ENCODE measurements at regions not wholly inside any gene's neighbourhood (a gene's known extent, or its start where the extent isn't known, plus 50 kb on each side); places are given as distances from the start of the nearest gene placed in this dataset.
"Not testable (repeated sequence)": the region's sequence is repeated elsewhere in the genome, so short reads cannot be mapped to it uniquely, and the experiment has no call there.

DNA sequence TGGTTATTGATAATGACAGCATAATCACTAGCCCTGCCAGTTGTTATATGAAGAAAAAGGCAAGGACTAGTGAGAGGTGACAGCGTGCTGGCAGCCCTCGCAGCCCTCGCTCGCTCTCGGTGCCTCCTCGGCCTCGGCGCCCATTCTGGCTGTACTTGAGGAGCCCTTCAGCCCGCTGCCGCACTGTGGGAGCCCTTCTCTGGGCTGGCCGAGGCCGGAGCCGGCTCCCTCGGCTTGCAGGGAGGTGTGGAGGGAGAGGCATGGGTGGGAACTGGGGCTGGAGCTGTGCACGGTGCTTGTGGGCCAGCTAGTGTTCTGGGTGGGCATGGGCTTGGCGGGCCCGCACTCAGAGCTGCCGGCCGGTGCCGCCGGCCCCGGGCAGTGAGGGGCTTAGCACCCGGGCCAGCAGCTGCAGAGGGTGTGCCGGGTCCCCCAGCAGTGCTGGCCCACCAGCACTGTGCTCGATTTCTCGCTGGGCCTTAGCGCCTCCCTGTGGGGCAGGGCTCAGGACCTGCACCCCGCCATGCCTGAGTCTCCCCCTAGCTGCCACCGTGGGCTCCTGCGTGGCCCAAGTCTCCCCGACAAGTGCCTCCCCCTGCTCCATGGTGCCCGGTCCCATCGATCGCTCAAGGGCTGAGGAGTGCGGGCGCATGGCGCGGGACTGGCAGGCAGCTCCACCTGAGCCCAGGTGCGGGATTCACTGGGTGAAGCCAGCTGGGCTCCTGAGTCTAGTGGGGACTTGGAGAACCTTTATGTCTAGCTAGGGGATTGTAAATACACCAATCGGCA lies 156.2 kb downstream of the MSX2 start:
- intact Hi-C loops (cut with DNase I, micrococcal nuclease): not testable (repeated sequence)

DNA sequence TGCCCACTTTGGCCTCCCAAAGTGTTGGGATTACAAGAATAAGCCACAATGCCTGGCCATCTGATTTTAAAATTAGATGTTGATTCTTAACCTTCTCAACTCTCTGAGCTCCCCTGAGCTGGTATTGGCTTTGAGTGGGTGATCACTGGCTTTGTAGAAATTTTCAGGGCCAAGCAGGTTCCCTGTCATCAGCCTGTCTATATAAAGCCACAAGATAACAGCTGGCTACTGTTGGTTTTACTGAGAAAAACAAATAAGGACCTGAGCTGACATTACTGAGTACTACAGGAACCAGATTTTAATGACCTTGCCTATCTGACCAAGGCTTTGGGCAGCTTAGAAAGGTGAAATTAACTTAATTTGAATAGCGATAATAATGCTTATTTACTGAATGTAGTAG lies 153.6 kb downstream of the MSX2 start:
- CTCF ChIA-PET: no interaction called here

More for the DNA sequence above, 156.2 kb downstream of the MSX2 start:
- H3K4me1 Mint-ChIP-seq; H3K27me3 Mint-ChIP-seq; H3K27ac Mint-ChIP-seq; ATAC-seq; DNase-seq; CTCF ChIA-PET; POLR2A ChIA-PET; H3K9me3 Mint-ChIP-seq (ENCODE audit: low read depth); H3K36me3 Mint-ChIP-seq (ENCODE audit: low read depth); H3K4me3 Mint-ChIP-seq: not testable (repeated sequence)

DNA sequence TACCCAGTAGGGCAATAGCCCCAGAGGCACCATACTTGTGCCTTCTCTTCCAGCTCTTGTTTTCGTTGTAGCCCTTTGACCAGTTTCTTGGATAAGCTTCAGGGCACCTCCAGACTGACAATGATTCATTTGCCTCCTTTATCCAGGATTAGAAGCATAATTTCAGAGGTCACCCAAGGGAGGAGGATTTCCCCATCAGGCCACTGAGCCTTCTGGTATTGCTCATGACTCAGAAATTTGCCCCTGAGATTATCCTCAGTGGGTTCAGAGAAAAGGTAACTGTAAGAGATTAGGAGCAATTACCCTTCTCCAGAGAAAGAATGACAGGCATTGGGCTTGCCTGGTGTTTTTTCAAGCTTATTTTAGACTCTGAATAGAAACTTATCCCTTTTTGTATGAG lies 147.9 kb downstream of the MSX2 start:
- Mint-ChIP-seq H3K9me3 (ENCODE audit: low read depth) (no peaks in the 10 kb centered on the region), H3K36me3 (ENCODE audit: low read depth) (no peaks in the 10 kb centered on the region), H3K4me3 (no peak overlapping the region), H3K27me3 (peaks cover 20% of the 10 kb centered on the region), H3K27ac (no peak overlapping the region), H3K4me1 (no peaks in the 10 kb centered on the region)
- DNase-seq (no peak), ATAC-seq (no peak)
- ChIA-PET CTCF (no interaction called here), POLR2A (no interaction called here)
- intact Hi-C loops (cut with DNase I, micrococcal nuclease): no loop called here

More for the DNA sequence above, 153.6 kb downstream of the MSX2 start:
- Mint-ChIP-seq H3K27me3 (peaks cover 9% of the 10 kb centered on the region), H3K4me3 (no peak overlapping the region), H3K9me3 (ENCODE audit: low read depth) (peaks cover 2% of the 10 kb centered on the region), H3K4me1 (no peaks in the 10 kb centered on the region), H3K36me3 (ENCODE audit: low read depth) (no peaks in the 10 kb centered on the region), H3K27ac (no peak overlapping the region)
- POLR2A ChIA-PET: no interaction called here
- ATAC-seq (no peak), DNase-seq (no peak)
- intact Hi-C loops (cut with DNase I, micrococcal nuclease): no loop called here

DNA sequence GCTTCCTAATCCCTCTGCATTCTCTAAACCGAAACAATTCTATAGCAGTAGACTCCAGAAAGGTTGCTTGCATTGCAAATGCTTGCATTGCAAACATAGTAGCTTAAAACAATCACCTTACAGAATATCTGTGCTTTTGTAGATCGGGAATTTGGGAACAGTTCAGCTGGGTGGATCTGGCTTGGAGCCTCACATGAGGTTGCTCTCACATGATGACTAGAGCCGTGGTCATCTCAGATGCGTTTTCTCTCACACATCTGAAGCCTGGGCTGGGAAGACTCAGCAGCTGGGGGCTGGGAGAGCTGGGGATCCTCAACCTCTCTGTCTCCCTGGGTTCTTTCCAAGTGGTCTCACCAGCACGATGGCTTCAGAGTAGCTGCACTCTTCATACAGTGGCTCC lies 127.8 kb downstream of the MSX2 start:
- H3K9me3 Mint-ChIP-seq (ENCODE audit: low read depth): no peaks in the 10 kb centered on the region
- DNase-seq (no peak), ATAC-seq (no peak)
- no peak overlapping the region for H3K27ac Mint-ChIP-seq
- no peaks in the 10 kb centered on the region for H3K27me3 Mint-ChIP-seq
- ChIA-PET CTCF (interaction anchor here (1.0 kb wide), 1 partner anchor 12 kb away, joined by 7 read pairs; no protein-coding TSS in a partner anchor), POLR2A (no interaction called here)
- intact Hi-C loops (cut with DNase I, micrococcal nuclease): no loop called here
- H3K4me3 Mint-ChIP-seq: no peak overlapping the region
- no peaks in the 10 kb centered on the region for H3K36me3 Mint-ChIP-seq (ENCODE audit: low read depth)
- no peaks in the 10 kb centered on the region for H3K4me1 Mint-ChIP-seq

DNA sequence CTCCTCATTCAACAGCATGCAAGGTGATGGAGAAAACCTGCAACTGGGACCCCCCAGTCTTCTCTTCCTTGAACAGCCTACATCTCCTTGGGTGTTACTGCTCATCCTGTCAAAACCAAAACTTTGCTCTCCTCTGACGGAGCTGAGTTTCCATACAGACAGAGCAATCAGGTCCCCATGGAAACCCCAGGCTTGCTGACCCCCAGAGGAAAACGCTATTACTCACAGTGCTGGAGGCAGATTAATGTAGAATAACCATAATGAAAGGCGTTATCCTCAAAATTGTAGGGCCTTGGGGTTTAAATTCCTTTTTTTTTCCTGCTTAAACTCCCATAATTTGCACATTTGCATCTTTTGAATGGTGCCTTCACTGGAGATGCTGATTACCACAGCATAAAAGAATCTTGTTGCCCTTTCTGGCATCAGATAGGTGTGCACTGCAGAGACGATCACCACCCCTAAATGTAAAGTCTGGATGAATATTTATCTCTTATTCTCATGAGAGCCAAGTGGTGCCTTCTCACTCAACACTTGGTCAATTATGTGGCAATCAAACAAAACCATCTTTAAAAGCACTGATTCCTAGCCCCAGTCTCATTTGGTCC lies 126.3 kb downstream of the MSX2 start:
- intact Hi-C loops (cut with DNase I, micrococcal nuclease): no loop called here
- CTCF ChIA-PET: interaction anchor here (1.4 kb wide), 1 partner anchor 431 kb away, joined by 4 read pairs; no protein-coding TSS in a partner anchor
- Mint-ChIP-seq H3K4me1 (no peaks in the 10 kb centered on the region), H3K4me3 (no peak overlapping the region), H3K27me3 (no peaks in the 10 kb centered on the region), H3K36me3 (ENCODE audit: low read depth) (no peaks in the 10 kb centered on the region), H3K9me3 (ENCODE audit: low read depth) (no peaks in the 10 kb centered on the region), H3K27ac (no peak overlapping the region)
- no peak for DNase-seq
- ATAC-seq: no peak
- POLR2A ChIA-PET: no interaction called here

DNA sequence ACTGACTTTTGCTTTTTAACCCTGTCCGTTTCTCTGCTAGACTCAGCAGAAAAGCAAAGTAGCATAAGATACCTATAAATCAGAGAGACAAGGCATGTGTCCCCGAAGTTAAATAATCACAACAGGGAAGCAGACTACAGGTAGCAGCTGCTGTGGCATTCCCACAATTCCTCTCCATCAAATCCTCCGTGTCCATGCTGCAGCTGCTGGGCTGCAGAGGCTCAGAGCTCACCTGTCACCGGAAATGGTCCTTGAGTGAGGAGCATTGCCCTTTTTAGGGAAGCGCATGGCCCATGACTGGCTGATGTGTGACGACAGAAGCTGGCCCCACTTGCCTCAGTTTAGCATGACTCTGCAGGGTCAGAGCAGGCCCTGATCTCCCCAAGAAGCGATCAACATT lies 125.0 kb downstream of the MSX2 start:
- ChIA-PET POLR2A (no interaction called here), CTCF (interaction anchor here (1.4 kb wide), 1 partner anchor 429 kb away, joined by 4 read pairs; no protein-coding TSS in a partner anchor)
- no peaks in the 10 kb centered on the region for H3K27me3 Mint-ChIP-seq
- ATAC-seq: no peak
- H3K27ac Mint-ChIP-seq: no peak overlapping the region
- H3K4me3 Mint-ChIP-seq: no peak overlapping the region
- no peaks in the 10 kb centered on the region for H3K4me1 Mint-ChIP-seq
- intact Hi-C loops (cut with DNase I, micrococcal nuclease): no loop called here
- no peaks in the 10 kb centered on the region for H3K9me3 Mint-ChIP-seq (ENCODE audit: low read depth)
- H3K36me3 Mint-ChIP-seq (ENCODE audit: low read depth): no peaks in the 10 kb centered on the region
- DNase-seq: no peak

DNA sequence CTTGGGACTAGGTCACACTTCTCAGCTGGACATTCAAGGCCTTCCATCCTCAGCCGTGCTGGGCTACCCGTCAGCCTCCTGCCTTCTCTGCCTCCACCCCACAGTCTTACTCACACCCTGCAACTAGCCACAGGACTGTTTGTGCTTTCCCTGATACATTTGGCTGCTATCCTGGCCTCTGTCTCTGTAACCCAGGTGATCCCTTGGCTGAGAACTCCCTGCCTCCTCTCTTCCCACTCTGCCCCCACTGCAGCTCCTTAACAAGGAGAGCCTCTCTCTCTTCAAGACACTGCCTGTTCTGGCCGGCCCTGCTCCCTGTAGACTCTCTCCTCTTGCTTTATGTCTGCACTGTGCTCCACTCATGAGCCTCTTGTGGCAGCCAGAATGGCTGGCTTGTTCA lies 120.6 kb downstream of the MSX2 start:
- intact Hi-C loops (cut with DNase I, micrococcal nuclease): no loop called here
- CTCF ChIA-PET: no interaction called here
- H3K27me3 Mint-ChIP-seq: peaks cover 2% of the 10 kb centered on the region

DNA sequence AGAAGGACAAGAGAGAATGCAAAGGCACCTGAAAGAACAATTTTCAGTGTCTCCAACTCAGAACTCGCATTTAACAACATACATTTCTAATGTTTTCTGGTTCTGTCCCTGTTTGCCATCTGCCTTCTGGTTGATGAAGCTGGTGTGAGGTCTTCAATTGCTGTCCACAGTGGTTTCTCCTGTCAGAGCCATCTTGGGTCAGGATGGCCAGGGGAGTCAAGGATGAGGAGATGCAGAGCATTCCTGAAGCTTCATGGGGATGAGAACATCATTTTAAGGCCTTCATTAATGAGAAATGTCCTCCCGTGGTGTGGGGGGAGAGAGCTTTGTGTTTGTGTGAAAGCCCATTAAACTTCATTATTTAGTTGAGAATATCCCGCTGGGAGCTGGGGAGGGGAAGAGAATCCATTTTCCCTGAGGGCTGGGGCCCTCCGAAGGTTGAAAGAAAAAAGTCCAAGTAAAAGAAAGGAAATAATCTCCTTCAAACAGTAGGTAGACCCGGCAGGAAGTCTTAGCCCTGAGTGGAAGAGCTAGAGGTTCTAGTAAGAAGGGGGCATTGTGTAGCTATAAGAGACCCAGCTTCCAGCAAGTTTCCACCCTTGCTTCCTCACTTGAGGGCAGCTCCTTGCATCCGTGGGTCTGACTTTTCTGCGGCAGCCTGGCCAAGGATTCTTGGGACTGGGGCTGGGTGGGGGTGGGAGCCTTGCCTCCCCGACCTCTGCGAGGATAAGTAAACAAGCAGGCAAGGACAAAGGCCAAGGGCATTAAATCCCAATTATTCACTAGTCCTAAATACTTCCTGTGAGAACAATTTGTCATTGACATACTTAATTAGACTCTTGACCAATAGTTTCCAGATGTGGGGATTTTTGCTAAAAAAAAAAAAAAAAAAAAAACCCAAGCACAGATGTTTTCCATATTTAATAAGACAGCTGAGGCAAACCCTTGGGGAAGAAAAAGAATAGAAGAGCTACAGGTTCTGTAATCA lies 119.2 kb downstream of the MSX2 start:
- intact Hi-C loops (cut with DNase I, micrococcal nuclease): no loop called here
- Mint-ChIP-seq H3K27ac (no peak overlapping the region), H3K36me3 (ENCODE audit: low read depth) (no peaks in the 10 kb centered on the region), H3K9me3 (ENCODE audit: low read depth) (no peaks in the 10 kb centered on the region), H3K4me3 (no peak overlapping the region), H3K27me3 (peaks cover 2% of the 10 kb centered on the region), H3K4me1 (no peaks in the 10 kb centered on the region)
- no peak for DNase-seq
- ChIA-PET POLR2A (no interaction called here), CTCF (interaction anchor here (0.6 to 1.4 kb wide), 2 partner anchors 18 to 47 kb away, joined by 3 to 4 read pairs; no protein-coding TSS in a partner anchor)
- ATAC-seq: no peak

More for the DNA sequence above, 120.6 kb downstream of the MSX2 start:
- Mint-ChIP-seq H3K4me3 (no peak overlapping the region), H3K4me1 (no peaks in the 10 kb centered on the region), H3K9me3 (ENCODE audit: low read depth) (no peaks in the 10 kb centered on the region), H3K27ac (no peak overlapping the region), H3K36me3 (ENCODE audit: low read depth) (no peaks in the 10 kb centered on the region)
- POLR2A ChIA-PET: no interaction called here
- ATAC-seq: no peak
- DNase-seq: no peak

DNA sequence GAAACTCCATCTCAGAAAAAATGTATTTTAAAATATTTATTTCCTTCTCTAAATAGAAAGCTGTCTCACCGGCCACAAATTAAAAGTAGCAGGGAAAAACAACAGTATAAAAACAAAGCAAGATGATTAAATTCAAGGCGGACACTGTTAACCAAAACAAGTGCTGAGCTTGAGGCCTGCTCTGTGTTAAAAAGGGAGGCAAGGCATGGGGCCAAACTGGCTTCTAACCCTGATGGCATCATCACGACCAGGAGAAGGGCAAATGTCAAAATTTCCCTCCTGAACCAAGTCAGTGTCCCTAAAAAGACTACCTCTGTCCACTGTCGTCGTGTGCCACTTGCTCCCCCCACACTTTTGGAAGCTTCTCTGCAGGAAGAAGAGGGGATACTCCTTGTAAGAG lies 116.1 kb downstream of the MSX2 start:
- H3K4me3 Mint-ChIP-seq: no peak overlapping the region
- H3K36me3 Mint-ChIP-seq (ENCODE audit: low read depth): no peaks in the 10 kb centered on the region
- no peaks in the 10 kb centered on the region for H3K4me1 Mint-ChIP-seq
- POLR2A ChIA-PET: no interaction called here
- DNase-seq: no peak
- ATAC-seq: no peak
- H3K27me3 Mint-ChIP-seq: peaks cover 11% of the 10 kb centered on the region
- no peaks in the 10 kb centered on the region for H3K9me3 Mint-ChIP-seq (ENCODE audit: low read depth)
- CTCF ChIA-PET: interaction anchor here (1.0 kb wide), 1 partner anchor 11 kb away, joined by 7 read pairs; no protein-coding TSS in a partner anchor
- intact Hi-C loops (cut with DNase I, micrococcal nuclease): no loop called here
- no peak overlapping the region for H3K27ac Mint-ChIP-seq

DNA sequence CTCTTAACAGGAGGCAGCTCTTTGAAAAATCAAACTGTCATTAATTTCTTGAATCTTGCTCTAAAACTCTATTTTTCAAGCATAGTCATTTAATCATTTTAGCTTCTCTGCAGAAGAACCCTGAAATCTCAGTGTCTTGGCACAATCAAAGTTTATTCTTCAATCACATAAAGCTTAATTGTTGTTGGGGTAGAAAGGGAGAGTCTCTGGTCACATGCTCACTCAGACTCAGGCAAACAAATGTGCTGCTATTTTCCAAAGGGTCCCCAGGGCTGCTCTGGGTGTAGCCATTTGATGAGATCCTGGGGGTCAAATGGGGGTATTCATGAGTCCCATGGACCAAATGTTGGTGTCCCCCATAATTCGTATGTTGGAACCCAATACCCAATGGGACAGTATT lies 114.8 kb downstream of the MSX2 start:
- Mint-ChIP-seq H3K27me3 (peaks cover 15% of the 10 kb centered on the region), H3K9me3 (ENCODE audit: low read depth) (no peaks in the 10 kb centered on the region)
- CTCF ChIA-PET: interaction anchor here (1.0 kb wide), 1 partner anchor 13 kb away, joined by 7 read pairs; no protein-coding TSS in a partner anchor

More for the DNA sequence above, 114.8 kb downstream of the MSX2 start:
- POLR2A ChIA-PET: no interaction called here
- intact Hi-C loops (cut with DNase I, micrococcal nuclease): no loop called here
- ATAC-seq: no peak
- no peak for DNase-seq
- Mint-ChIP-seq H3K36me3 (ENCODE audit: low read depth) (no peaks in the 10 kb centered on the region), H3K27ac (no peak overlapping the region), H3K4me3 (no peak overlapping the region), H3K4me1 (no peaks in the 10 kb centered on the region)
